Activated naive CD4-positive, alpha-beta T cell treated with anti-CD3 and anti-CD28 coated beads, Interleukin-2, amount 10 ng/mL, durations not matched to agents 7 days and 5 days (primary cell): ENCODE measurements at regions not wholly inside any gene's neighbourhood (a gene's known extent, or its start where the extent isn't known, plus 50 kb on each side); places are given as distances from the start of the nearest gene placed in this dataset.
"Not testable (repeated sequence)": the region's sequence is repeated elsewhere in the genome, so short reads cannot be mapped to it uniquely, and the experiment has no call there.

Experiments used
- CTCF ChIA-PET: fragments of 350-600 bp; sonication (Branson Sonifier 250); formaldehyde crosslinking; loops from one replicate; lab custom pipeline; 2021; ENCODE audit warnings: antibody characterized with exemption; lab: Charles Lee
- DNase-seq: peaks from one replicate; pipeline ENCODE4 v3.0.0-alpha.2; 2020
- H3K27ac Mint-ChIP-seq: one replicate; pipeline ENCODE4 v1.8.0; 2021; ENCODE audit warnings: mild to moderate bottlenecking, moderate library complexity, mixed read lengths
- H3K27me3 Mint-ChIP-seq: one replicate; pipeline ENCODE4 v1.8.0; 2021; ENCODE audit warnings: mild to moderate bottlenecking, mixed read lengths
- H3K36me3 Mint-ChIP-seq: one replicate; pipeline ENCODE4 v1.8.0; 2021; ENCODE audit warnings: mixed read lengths
- H3K4me1 Mint-ChIP-seq: one replicate; pipeline ENCODE4 v1.8.0; 2021; ENCODE audit warnings: mixed read lengths
- H3K4me3 Mint-ChIP-seq: one replicate; pipeline ENCODE4 v1.8.0; 2021; ENCODE audit warnings: mild to moderate bottlenecking, moderate library complexity, mixed read lengths
- H3K9me3 Mint-ChIP-seq: one replicate; pipeline ENCODE4 v1.8.0; 2021; ENCODE audit warnings: mixed read lengths

DNA sequence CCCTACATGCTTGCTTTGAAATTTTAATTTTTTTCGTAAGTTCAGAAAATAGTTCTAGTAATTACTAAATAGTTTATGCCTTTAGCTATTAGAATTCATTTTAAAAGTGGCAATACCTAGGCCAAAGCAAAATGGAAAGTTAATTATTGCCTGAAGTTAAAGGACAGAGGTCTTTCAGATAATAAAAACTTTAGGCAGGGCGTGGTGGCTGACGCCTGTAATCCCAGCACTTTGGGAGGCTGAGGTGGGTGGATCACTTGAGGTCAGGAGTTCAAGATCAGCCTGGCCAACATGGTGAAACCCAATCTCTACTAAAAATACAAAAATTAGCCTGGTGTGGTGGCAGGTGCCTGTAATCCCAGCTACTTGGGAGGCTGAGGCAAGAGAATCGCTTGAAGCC, 65.9 kb upstream of the MARCKS start:
- H3K27ac Mint-ChIP-seq, H3K4me3 Mint-ChIP-seq, H3K9me3 Mint-ChIP-seq, H3K4me1 Mint-ChIP-seq, DNase-seq, H3K36me3 Mint-ChIP-seq, H3K27me3 Mint-ChIP-seq, CTCF ChIA-PET: not testable (repeated sequence)

DNA sequence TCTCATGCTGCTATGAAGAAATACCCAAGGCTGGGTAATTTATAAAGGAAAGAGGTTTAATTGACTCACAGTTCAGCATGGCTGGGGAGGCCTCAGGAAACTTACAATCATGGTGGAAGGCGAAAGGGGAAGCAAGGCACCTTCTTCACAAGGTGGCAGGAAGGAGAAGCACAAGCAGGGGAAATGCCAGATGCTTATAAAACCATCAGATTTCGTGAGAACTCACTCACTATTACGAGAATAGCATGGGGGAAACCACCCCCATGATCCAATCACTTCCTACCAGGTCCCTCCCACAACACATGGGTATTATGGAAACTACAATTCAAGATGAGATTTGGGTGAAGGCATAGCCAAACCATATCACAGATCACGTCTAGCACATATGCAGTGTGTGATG, 61.8 kb upstream of the MARCKS start:
- H3K27me3 Mint-ChIP-seq, CTCF ChIA-PET, H3K4me1 Mint-ChIP-seq, H3K4me3 Mint-ChIP-seq, H3K9me3 Mint-ChIP-seq, H3K36me3 Mint-ChIP-seq, DNase-seq, H3K27ac Mint-ChIP-seq: not testable (repeated sequence)

DNA sequence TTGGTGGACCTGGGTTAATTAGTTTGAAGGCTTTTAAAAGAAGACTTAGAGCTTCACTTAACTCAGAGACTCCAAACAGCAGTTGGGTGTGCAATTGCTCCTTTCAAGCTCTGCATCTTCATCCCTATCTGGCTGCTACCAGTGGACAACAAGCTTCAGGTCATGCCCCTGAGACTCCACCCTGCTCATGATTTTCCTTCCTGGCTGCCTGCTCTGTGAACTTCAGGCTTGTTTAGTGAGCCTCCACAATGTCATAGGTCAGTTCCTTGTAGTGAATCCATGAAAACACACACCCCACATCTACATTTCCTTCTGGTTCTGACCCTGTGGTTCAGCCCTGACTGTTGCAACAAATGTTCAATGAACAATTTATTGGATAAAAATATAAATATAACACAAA, 61.1 kb upstream of the MARCKS start:
- CTCF ChIA-PET: no interaction called here
- Mint-ChIP-seq H3K4me1 (no peaks in the 10 kb centered on the region), H3K9me3 (no peaks in the 10 kb centered on the region), H3K36me3 (no peaks in the 10 kb centered on the region), H3K27ac (no peak overlapping the region), H3K27me3 (peaks cover 5% of the 10 kb centered on the region), H3K4me3 (no peak overlapping the region)
- no peak for DNase-seq

DNA sequence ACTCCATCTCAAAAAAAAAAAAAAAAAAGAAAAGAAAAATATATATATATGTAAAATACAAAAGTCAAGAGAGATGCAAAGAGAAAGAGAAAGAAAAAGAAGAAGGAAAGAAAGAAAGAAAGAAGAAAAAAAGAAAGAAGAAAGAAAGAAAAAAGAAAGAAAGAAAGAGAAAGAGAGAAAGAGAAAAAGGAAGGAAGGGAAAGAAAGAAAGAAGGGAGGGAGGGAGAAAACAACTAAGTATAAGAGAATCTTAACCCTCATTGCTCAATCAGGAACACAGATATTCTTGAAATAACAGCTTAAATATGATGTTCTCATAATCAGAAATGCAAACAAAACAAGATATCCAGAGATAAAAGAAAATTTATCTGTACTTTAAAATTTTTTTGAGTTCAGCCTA, 54.4 kb upstream of the MARCKS start:
- no peaks in the 10 kb centered on the region for H3K4me1 Mint-ChIP-seq
- DNase-seq: no peak
- no peak overlapping the region for H3K27ac Mint-ChIP-seq
- no peak overlapping the region for H3K4me3 Mint-ChIP-seq
- H3K9me3 Mint-ChIP-seq: no peaks in the 10 kb centered on the region
- no peaks in the 10 kb centered on the region for H3K36me3 Mint-ChIP-seq
- peaks cover 16% of the 10 kb centered on the region for H3K27me3 Mint-ChIP-seq
- CTCF ChIA-PET: no interaction called here

DNA sequence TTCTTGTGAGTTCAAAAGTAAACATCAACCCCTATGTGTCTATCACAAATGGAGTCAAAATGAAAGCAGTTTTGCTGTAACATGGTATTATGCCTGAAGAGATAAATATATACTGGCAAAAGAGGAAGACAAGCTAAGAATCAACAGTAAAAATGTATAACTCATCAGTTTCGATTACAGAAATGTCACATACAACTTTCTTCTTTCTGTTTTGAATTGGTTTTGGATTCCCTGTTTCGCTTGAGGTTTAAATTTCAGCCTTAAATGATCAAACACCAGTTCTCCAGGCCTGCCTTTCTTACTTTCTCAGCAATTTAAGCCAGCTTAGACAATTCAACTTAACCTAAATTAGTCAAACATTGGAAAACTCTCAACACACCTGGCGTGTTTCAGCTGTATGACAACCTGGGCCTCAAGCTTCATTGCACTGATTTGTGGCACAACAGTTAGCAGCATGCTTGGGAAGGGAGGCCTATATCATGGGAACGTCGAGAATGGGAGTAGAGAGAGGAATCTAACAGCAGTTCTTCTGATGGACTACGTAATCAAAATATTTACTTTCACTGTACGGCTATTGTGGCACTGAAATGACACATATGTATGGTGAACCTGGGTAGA, 51.9 kb upstream of the MARCKS start:
- Mint-ChIP-seq H3K9me3 (no peaks in the 10 kb centered on the region), H3K4me1 (peaks cover 3% of the 10 kb centered on the region), H3K4me3 (no peak overlapping the region), H3K36me3 (no peaks in the 10 kb centered on the region), H3K27me3 (peaks cover 14% of the 10 kb centered on the region), H3K27ac (no peak overlapping the region)
- DNase-seq: no peak
- CTCF ChIA-PET: no interaction called here

DNA sequence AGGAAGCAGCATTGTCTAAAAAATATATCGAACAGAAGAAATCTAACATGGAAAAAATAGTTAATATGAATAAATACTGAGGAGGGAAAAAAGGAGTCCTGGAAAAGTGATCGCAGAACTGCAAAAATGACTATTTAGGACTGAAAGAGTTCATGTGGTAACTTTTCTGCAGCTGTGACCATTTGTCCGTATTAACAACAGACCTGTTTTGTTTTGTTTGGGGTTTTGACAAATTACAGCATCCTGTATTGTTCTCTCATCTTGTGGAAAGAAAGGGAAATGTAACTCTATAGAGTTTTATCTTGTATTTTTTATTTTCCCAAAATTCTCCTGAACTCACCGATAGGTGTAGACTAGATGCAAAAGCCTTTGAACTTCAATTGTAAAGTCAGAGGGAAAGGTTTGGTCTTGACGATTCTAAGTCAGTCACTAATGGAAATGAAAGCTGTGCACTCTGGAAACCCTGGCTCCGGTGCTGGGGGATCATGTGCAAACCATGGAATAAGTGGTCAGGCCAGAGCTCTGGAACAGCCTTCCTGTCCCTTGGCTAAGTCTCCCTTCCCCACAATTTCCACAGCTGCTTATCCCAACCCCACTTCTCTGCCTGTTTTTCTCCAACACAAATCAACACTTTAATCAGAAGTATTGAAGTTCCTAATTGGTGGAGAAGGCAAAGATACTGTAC, 51.2 kb upstream of the MARCKS start:
- CTCF ChIA-PET: no interaction called here
- no peak for DNase-seq
- peaks cover 3% of the 10 kb centered on the region for H3K4me1 Mint-ChIP-seq
- peaks cover 10% of the 10 kb centered on the region for H3K27me3 Mint-ChIP-seq
- H3K4me3 Mint-ChIP-seq: no peak overlapping the region
- H3K36me3 Mint-ChIP-seq: no peaks in the 10 kb centered on the region
- H3K9me3 Mint-ChIP-seq: no peaks in the 10 kb centered on the region
- H3K27ac Mint-ChIP-seq: no peak overlapping the region
